Kidney (tissue), 13 donors: ENCODE measurements at regions not wholly inside any gene's neighbourhood (a gene's known extent, or its start where the extent isn't known, plus 50 kb on each side); places are given as distances from the start of the nearest gene placed in this dataset.
A peak's percentile ranks its signal among the peaks of the same experiment; 100 is the strongest.

ENCODE experiments used
- DNase-seq, 5 donors: peaks; one replicate each; pipeline ENCODE4 v3.0.0-alpha.2; 2013 to 2020
- FAIRE-seq: peaks from 2 replicates; lab custom pipeline; 2012; peaks lifted over from hg19 to GRCh38; lab: Jason Lieb, UNC
- H3K27ac ChIP-seq, 2 donors: one replicate each; pipeline ENCODE4 v1.7.0; 2013; ENCODE audit warnings: low read depth in 2 of 2, low read length in 2 of 2, inconsistent platforms in 1 of 2
- H3K27me3 ChIP-seq: one replicate; pipeline ENCODE4 v1.7.1; 2013; ENCODE audit warnings: low read length, inconsistent platforms; ENCODE audit not compliant: control insufficient read depth, insufficient read depth
- H3K36me3 ChIP-seq, 3 donors: one replicate each; pipeline versions ENCODE4 v1.7.0 to v1.7.1; 2013; ENCODE audit warnings: low read length in 3 of 3, control low read depth in 1 of 3, inconsistent platforms in 1 of 3; ENCODE audit not compliant: insufficient read depth in 3 of 3, control insufficient read depth in 2 of 3
- H3K4me1 ChIP-seq, 3 donors: one replicate each; pipeline versions ENCODE4 v1.7.0 to v1.7.1; 2013; ENCODE audit warnings: low read length in 3 of 3, inconsistent platforms in 1 of 3, low read depth in 1 of 3; ENCODE audit not compliant: control insufficient read depth in 2 of 3, insufficient read depth in 2 of 3
- H3K4me3 ChIP-seq, 3 donors: one replicate each; pipeline versions ENCODE4 v1.7.0 to v1.8.1; 2013; ENCODE audit warnings: low read length in 3 of 3, control low read depth in 1 of 3, inconsistent platforms in 1 of 3
- H3K9ac ChIP-seq, 3 donors: one replicate each; pipeline versions ENCODE4 v1.7.0 to v1.7.1; 2013; ENCODE audit warnings: low read length in 3 of 3, control low read depth in 1 of 3, inconsistent platforms in 1 of 3
- H3K9me3 ChIP-seq, 3 donors: one replicate each; pipeline versions ENCODE4 v1.7.0 to v1.7.1; 2013; ENCODE audit warnings: low read length in 3 of 3, control low read depth in 1 of 3, inconsistent platforms in 1 of 3; ENCODE audit not compliant: control insufficient read depth in 2 of 3, insufficient read depth in 1 of 3
- intact Hi-C: fragments of 100-400 bp; cut with DNase I; formaldehyde crosslinking; loops from one replicate; pipeline ENCODE4 v1.11.1; 2022
- TF ChIP-seq, protein P1 (sequence below): IDR thresholded peaks from 3 replicates; pipeline ENCODE4 v1.5.1; 2012; ENCODE audit warnings: mild to moderate bottlenecking, moderate library complexity, borderline replicate concordance; ENCODE audit not compliant: insufficient read depth; ENCODE audit errors: extremely low read depth
- donor health status: control.
- donor health status: control.
- donor health status: control.
- donor health status: control.
- donor health status: control.
- donor health status: DM: yes; HTN: yes; CAD: no.
- donor health status: Normal renal cell carcinoma (clear cell type).

- no peaks in the 10 kb centered on the region for H3K27me3 ChIP-seq
- intact Hi-C loops: no loop called here
- H3K9ac ChIP-seq: no peak overlapping the region
- FAIRE-seq: no peak
- H3K4me3 ChIP-seq: no peak overlapping the region
- H3K27ac ChIP-seq: no peak overlapping the region
- no peaks in the 10 kb centered on the region for H3K36me3 ChIP-seq
- H3K4me1 ChIP-seq: no peaks in the 10 kb centered on the region
- H3K9me3 ChIP-seq: no peaks in the 10 kb centered on the region
- peak; percentile 60 to 80 (median 72) for DNase-seq
- TF ChIP-seq, protein P1, sequence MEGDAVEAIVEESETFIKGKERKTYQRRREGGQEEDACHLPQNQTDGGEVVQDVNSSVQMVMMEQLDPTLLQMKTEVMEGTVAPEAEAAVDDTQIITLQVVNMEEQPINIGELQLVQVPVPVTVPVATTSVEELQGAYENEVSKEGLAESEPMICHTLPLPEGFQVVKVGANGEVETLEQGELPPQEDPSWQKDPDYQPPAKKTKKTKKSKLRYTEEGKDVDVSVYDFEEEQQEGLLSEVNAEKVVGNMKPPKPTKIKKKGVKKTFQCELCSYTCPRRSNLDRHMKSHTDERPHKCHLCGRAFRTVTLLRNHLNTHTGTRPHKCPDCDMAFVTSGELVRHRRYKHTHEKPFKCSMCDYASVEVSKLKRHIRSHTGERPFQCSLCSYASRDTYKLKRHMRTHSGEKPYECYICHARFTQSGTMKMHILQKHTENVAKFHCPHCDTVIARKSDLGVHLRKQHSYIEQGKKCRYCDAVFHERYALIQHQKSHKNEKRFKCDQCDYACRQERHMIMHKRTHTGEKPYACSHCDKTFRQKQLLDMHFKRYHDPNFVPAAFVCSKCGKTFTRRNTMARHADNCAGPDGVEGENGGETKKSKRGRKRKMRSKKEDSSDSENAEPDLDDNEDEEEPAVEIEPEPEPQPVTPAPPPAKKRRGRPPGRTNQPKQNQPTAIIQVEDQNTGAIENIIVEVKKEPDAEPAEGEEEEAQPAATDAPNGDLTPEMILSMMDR: peak; percentile 69
These were observed 89.8 kb upstream of the PAX1 start for GRCh38 chr20:21615617-21616080.

GRCh38 chr20:21614980-21615379 is 90.5 kb upstream of the PAX1 start:
- TF ChIP-seq, protein P1: no peak
- H3K27me3 ChIP-seq: no peaks in the 10 kb centered on the region
- H3K9me3 ChIP-seq: no peaks in the 10 kb centered on the region
- no peak overlapping the region for H3K27ac ChIP-seq
- H3K4me1 ChIP-seq: no peaks in the 10 kb centered on the region
- intact Hi-C loops: no loop called here
- no peaks in the 10 kb centered on the region for H3K36me3 ChIP-seq
- no peak overlapping the region for H3K4me3 ChIP-seq
- DNase-seq (no peak), FAIRE-seq (no peak)
- H3K9ac ChIP-seq: no peak overlapping the region

GRCh38 chr20:21613512-21613911 is 92.0 kb upstream of the PAX1 start:
- H3K36me3 ChIP-seq: no peaks in the 10 kb centered on the region
- no peaks in the 10 kb centered on the region for H3K4me1 ChIP-seq
- TF ChIP-seq, protein P1: no peak
- DNase-seq (peak in 2 of 5 donors; percentile 30 to 51), FAIRE-seq (no peak)
- no peak overlapping the region for H3K9ac ChIP-seq
- no peak overlapping the region for H3K4me3 ChIP-seq
- H3K27ac ChIP-seq: no peak overlapping the region
- no peaks in the 10 kb centered on the region for H3K27me3 ChIP-seq
- H3K9me3 ChIP-seq: no peaks in the 10 kb centered on the region
- intact Hi-C loops: no loop called here

- FAIRE-seq (no peak), DNase-seq (no peak)
- intact Hi-C loops: no loop called here
- TF ChIP-seq, protein P1: no peak
- no peaks in the 10 kb centered on the region for H3K36me3 ChIP-seq
- no peak overlapping the region for H3K9ac ChIP-seq
- no peak overlapping the region for H3K27ac ChIP-seq
- H3K9me3 ChIP-seq: no peaks in the 10 kb centered on the region
- H3K27me3 ChIP-seq: no peaks in the 10 kb centered on the region
- no peak overlapping the region for H3K4me3 ChIP-seq
- no peaks in the 10 kb centered on the region for H3K4me1 ChIP-seq
These were observed 95.5 kb upstream of the PAX1 start for GRCh38 chr20:21609981-21610380.
